Spleen (tissue), 7 donors: ENCODE measurements at regions not wholly inside any gene's neighbourhood (a gene's known extent, or its start where the extent isn't known, plus 50 kb on each side); places are given as distances from the start of the nearest gene placed in this dataset.

ENCODE experiments used
- CTCF ChIP-seq, 11 experiments: fragments of 200-600 bp in 7 of 11; fragments of 450-650 bp in 4 of 11; sonication (generic) in 4 of 11; IDR thresholded peaks in 8 of 11; conservative IDR thresholded peaks in 3 of 11; 1 replicate in 7 of 11; 2 replicates in 4 of 11; pipeline versions ENCODE4 v1.4.0 to v1.8.0; 2016 to 2021; ENCODE audit warnings: antibody characterized with exemption in 11 of 11, inconsistent platforms in 4 of 11, mild to moderate bottlenecking in 1 of 11
- POLR2A ChIP-seq, 3 donors: fragments of 450-650 bp; IDR thresholded peaks; one replicate each; pipeline ENCODE4 v1.5.1; 2017; ENCODE audit warnings: antibody characterized with exemption in 3 of 3, mild to moderate bottlenecking in 1 of 3
- POLR2AphosphoS5 ChIP-seq, 3 donors: sonication (generic); formaldehyde crosslinking; IDR thresholded peaks; one replicate each; pipeline ENCODE4 v1.5.1; 2017; ENCODE audit warnings: antibody characterized with exemption in 3 of 3
- donor health status: DM: no; HTN: no; CAD: no; lungs with moderate emphysema.
- donor health status: DM: no; HTN: no; CAD: no.
- donor health status: DM: no; HTN: no; CAD: no.

- TF ChIP-seq POLR2AphosphoS5 (IDR thresholded peaks at IDR 0.05) (no peak), CTCF (IDR thresholded peaks at IDR 0.05 in 8 of 11, conservative IDR thresholded peaks at IDR 0.05 in 3 of 11) (no peak), POLR2A (IDR thresholded peaks at IDR 0.05) (no peak)
These were observed 182.0 kb upstream of the BCOR start for GRCh38 chrX:40279762-40280161.
